Type B pancreatic cell (in vitro differentiated cells): ENCODE measurements at regions not wholly inside any gene's neighbourhood (a gene's known extent, or its start where the extent isn't known, plus 50 kb on each side); places are given as distances from the start of the nearest gene placed in this dataset.

ENCODE experiments used
- DNase-seq: peaks from one replicate; pipeline ENCODE4 v3.0.0; 2021; ENCODE audit warnings: mixed read lengths; ENCODE audit not compliant: unreplicated experiment; ENCODE audit errors: extremely low spot score
- H3K27ac Mint-ChIP-seq: 2 replicates; pipeline ENCODE4 v1.8.0; 2021; ENCODE audit warnings: mild to moderate bottlenecking, mixed read lengths
- H3K27me3 Mint-ChIP-seq: 2 replicates; pipeline ENCODE4 v1.8.0; 2021; ENCODE audit warnings: mixed read lengths
- H3K36me3 Mint-ChIP-seq: 2 replicates; pipeline ENCODE4 v1.8.0; 2021; ENCODE audit warnings: mixed read lengths
- H3K4me1 Mint-ChIP-seq: one replicate; pipeline ENCODE4 v1.8.0; 2021; ENCODE audit warnings: mixed read lengths; ENCODE audit not compliant: unreplicated experiment
- H3K4me3 Mint-ChIP-seq: 2 replicates; pipeline ENCODE4 v1.8.0; 2021; ENCODE audit warnings: mild to moderate bottlenecking, mixed read lengths
- H3K9me3 Mint-ChIP-seq: 2 replicates; pipeline ENCODE4 v1.8.0; 2021; ENCODE audit warnings: mixed read lengths
- TF ChIP-seq, protein P1 (sequence below): fragments of 200-600 bp; sonication (generic); conservative IDR thresholded peaks from 2 replicates; pipeline ENCODE4 v1.5.0; 2021; ENCODE audit warnings: antibody characterized with exemption, mild to moderate bottlenecking

DNA sequence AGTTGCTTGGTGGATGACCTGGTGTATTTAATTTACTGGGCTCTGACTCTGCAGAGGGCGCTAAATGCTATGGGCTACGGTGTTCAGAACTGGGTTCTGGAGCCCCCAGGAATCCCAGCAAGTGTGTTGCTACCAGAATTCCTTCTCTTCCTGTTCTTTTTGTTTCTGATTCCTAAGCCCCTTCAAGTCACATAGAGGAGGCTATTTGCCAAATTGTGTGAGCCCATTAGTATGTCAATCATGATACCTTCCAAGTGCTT lies 358.2 kb upstream of the SPRED2 start:
- Mint-ChIP-seq H3K4me3 (no peak overlapping the region), H3K27ac (no peak overlapping the region), H3K4me1 (peaks cover 6% of the 10 kb centered on the region), H3K36me3 (no peaks in the 10 kb centered on the region), H3K27me3 (peaks cover 9% of the 10 kb centered on the region), H3K9me3 (peaks cover 6% of the 10 kb centered on the region)
- TF ChIP-seq, protein P1, sequence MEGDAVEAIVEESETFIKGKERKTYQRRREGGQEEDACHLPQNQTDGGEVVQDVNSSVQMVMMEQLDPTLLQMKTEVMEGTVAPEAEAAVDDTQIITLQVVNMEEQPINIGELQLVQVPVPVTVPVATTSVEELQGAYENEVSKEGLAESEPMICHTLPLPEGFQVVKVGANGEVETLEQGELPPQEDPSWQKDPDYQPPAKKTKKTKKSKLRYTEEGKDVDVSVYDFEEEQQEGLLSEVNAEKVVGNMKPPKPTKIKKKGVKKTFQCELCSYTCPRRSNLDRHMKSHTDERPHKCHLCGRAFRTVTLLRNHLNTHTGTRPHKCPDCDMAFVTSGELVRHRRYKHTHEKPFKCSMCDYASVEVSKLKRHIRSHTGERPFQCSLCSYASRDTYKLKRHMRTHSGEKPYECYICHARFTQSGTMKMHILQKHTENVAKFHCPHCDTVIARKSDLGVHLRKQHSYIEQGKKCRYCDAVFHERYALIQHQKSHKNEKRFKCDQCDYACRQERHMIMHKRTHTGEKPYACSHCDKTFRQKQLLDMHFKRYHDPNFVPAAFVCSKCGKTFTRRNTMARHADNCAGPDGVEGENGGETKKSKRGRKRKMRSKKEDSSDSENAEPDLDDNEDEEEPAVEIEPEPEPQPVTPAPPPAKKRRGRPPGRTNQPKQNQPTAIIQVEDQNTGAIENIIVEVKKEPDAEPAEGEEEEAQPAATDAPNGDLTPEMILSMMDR = no peak
- no peak for DNase-seq

DNA sequence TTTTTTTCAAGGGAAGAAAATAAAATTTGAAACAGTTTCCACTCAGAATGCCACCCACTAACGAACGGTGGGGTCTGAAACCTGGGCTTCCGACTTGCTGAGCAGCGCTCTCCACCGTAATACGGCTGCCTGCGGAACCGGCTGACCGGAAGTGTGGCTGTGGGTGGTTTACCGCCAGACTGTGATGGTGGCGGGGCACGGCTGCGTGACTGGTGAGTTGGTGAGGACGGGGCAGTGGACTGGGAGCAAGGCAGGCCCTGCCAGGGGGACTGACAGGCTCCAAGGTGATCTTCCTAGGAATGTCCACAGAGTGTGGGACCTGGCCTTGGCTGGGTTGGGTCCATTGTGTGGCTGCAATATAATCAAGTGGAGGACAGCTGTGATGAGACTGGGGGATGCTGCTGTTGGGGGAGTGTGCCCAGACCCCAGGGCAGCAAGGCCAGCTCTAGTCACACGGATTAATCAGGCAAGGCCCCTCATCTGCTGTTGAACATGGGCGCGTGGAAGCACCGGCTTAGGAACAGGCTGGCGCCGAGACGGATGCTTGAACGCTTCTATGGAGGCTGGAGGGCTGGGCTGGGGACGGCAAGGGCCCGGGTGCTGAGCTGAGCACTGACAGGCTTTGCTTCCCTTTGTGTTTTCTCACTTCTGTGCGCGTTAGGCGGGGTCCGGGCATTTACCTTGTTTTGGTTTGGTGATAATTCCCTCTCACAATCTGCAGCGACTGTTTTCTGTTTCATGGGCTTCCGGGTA lies 357.7 kb upstream of the SPRED2 start:
- H3K27me3 Mint-ChIP-seq = peaks cover 9% of the 10 kb centered on the region
- TF ChIP-seq, protein P1 = no peak
- DNase-seq = no peak
- H3K36me3 Mint-ChIP-seq = no peaks in the 10 kb centered on the region
- peaks cover 6% of the 10 kb centered on the region for H3K9me3 Mint-ChIP-seq
- H3K4me3 Mint-ChIP-seq = no peak overlapping the region
- peaks cover 6% of the 10 kb centered on the region for H3K4me1 Mint-ChIP-seq
- H3K27ac Mint-ChIP-seq = no peak overlapping the region

DNA sequence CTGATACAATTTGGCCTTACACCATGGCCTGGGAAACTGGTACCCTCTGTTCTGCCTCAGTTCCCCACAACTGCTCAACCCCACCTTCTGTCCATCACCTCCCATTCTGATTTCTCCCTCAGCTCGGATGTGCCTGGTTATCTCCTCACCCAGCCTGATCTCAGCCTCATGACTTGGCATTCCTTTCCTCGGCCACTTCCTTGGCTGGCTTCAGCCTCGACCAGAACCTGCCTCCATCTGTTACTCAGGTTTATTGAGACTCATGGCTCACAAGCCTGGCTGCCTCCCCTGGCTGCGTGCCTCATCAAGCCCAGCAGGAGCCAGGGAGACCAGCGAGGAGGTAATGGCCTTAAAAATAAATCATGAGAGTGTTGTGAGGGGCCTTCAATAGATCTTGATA lies 356.2 kb upstream of the SPRED2 start:
- no peak overlapping the region for H3K4me3 Mint-ChIP-seq
- peaks cover 6% of the 10 kb centered on the region for H3K9me3 Mint-ChIP-seq
- no peak for DNase-seq
- no peaks in the 10 kb centered on the region for H3K36me3 Mint-ChIP-seq
- peaks cover 9% of the 10 kb centered on the region for H3K27me3 Mint-ChIP-seq
- peaks cover 6% of the 10 kb centered on the region for H3K4me1 Mint-ChIP-seq
- TF ChIP-seq, protein P1 = no peak
- H3K27ac Mint-ChIP-seq = no peak overlapping the region

DNA sequence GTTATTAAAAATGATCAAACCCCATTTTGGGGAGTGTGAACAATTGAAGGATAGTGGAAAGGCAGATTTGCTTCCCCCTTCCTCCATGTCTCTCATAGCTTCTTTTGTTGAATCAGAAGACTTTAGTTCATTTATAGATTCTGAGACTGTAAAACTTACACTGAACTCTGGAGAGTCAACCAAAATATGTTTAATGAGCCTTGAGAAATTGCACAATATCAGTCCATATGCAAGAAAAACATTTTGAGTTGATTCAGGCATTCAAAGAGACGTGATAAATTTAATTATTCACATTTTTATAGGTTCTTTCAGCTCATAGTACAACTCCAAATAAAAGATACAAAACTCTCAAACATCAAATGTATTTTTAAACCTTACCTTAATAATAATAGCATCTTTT lies 354.4 kb upstream of the SPRED2 start:
- Mint-ChIP-seq H3K4me1 (peaks cover 13% of the 10 kb centered on the region), H3K27me3 (peaks cover 9% of the 10 kb centered on the region), H3K27ac (no peak overlapping the region), H3K36me3 (no peaks in the 10 kb centered on the region), H3K4me3 (no peak overlapping the region), H3K9me3 (peaks cover 6% of the 10 kb centered on the region)
- DNase-seq = no peak
- TF ChIP-seq, protein P1 = no peak

DNA sequence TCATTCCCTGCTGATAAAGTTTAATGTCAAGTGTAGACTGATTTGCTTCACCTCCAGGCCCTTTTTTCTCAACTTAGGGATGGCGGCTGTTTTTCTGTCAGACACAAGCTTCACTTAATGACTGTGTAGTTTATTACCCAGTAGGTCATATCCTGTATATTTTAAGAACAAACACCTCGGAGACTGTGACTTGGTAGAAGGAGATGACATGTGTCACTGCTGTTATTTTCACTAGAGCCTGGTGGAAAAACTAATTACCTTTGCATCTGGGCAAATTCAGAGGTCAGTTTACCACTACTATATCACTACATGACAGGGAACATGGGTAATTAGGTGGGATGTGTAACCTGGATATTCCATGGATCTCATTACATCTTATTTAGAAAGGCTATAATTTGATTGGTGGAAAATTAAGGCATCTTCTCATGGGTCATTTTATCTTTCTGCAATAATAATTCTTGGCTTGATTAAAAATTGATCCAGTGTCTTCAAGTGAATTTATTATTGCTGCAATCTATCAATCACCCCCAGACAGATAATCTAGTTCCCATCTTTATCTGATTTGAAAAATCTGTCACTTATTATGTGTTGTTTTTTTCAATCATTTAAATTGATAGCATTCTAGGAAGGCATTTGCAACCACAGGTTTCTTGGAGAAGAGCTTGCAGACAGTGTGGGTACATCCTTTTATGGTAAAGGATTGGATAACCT lies 353.8 kb upstream of the SPRED2 start:
- DNase-seq = no peak
- no peaks in the 10 kb centered on the region for H3K36me3 Mint-ChIP-seq
- no peak overlapping the region for H3K27ac Mint-ChIP-seq
- peaks cover 6% of the 10 kb centered on the region for H3K9me3 Mint-ChIP-seq
- H3K4me1 Mint-ChIP-seq = peaks cover 7% of the 10 kb centered on the region
- H3K27me3 Mint-ChIP-seq = peaks cover 5% of the 10 kb centered on the region
- TF ChIP-seq, protein P1 = no peak
- no peak overlapping the region for H3K4me3 Mint-ChIP-seq
